Sigmoid colon (tissue), 6 donors: ENCODE measurements at regions not wholly inside any gene's neighbourhood (a gene's known extent, or its start where the extent isn't known, plus 50 kb on each side); places are given as distances from the start of the nearest gene placed in this dataset.

Experiments
- DNase-seq: peaks from one replicate; pipeline ENCODE4 v3.0.0-alpha.2; 2019
- H3K27ac ChIP-seq, 4 donors: fragments of 200-600 bp; sonication (generic); one replicate each; pipeline ENCODE4 v1.5.1; 2016 to 2019; ENCODE audit warnings: mild to moderate bottlenecking in 1 of 4
- H3K27me3 ChIP-seq, 3 donors: fragments of 200-600 bp; sonication (generic); one replicate each; pipeline ENCODE4 v1.5.1; 2019; ENCODE audit warnings: mild to moderate bottlenecking in 1 of 3
- H3K36me3 ChIP-seq, 4 donors: fragments of 200-600 bp; sonication (generic); one replicate each; pipeline ENCODE4 v1.5.1; 2016 to 2019
- H3K4me1 ChIP-seq, 4 donors: fragments of 200-600 bp; sonication (generic); one replicate each; pipeline ENCODE4 v1.5.1; 2017 to 2019
- H3K4me3 ChIP-seq, 4 donors: fragments of 200-600 bp; sonication (generic); one replicate each; pipeline ENCODE4 v1.5.1; 2017 to 2019; ENCODE audit warnings: mild to moderate bottlenecking in 2 of 4, moderate library complexity in 1 of 4
- H3K9me3 ChIP-seq, 4 donors: fragments of 200-600 bp in 3 of 4; sonication (generic) in 3 of 4; one replicate each; pipeline versions ENCODE4 v1.5.1 to v1.6.1; 2013 to 2019
- EP300 ChIP-seq, 4 donors: sonication (generic); formaldehyde crosslinking; IDR thresholded peaks; one replicate each; pipeline ENCODE4 v1.6.1; 2017; ENCODE audit warnings: antibody characterized with exemption in 4 of 4
- POLR2A ChIP-seq, 2 donors: fragments of 450-650 bp; IDR thresholded peaks; one replicate each; pipeline ENCODE4 v1.6.1; 2016; ENCODE audit warnings: antibody characterized with exemption in 2 of 2, mild to moderate bottlenecking in 2 of 2, moderate library complexity in 2 of 2
- POLR2AphosphoS5 ChIP-seq, 4 donors: sonication (generic); formaldehyde crosslinking; IDR thresholded peaks; one replicate each; pipeline ENCODE4 v1.6.1; 2017; ENCODE audit warnings: antibody characterized with exemption in 4 of 4
- WGBS, 2 donors: extraction: QIAGEN DNeasy Blood & Tissue Kit; methylation state at CpG; one replicate each; pipeline ENCODE4 v1.1.7; 2013; 5-methylcytosine and 5-hydroxymethylcytosine counted together
- intact Hi-C: fragments of 100-400 bp; cut with DNase I; formaldehyde crosslinking; loops from one replicate; pipeline ENCODE4 v1.15.1; 2023
- TF ChIP-seq, protein P1 (sequence below), 4 experiments: fragments of 450-650 bp in 3 of 4; fragments of 200-600 bp in 1 of 4; IDR thresholded peaks; one replicate each; pipeline ENCODE4 v1.5.1; 2016 to 2019; ENCODE audit warnings: antibody characterized with exemption in 4 of 4, mild to moderate bottlenecking in 3 of 4, moderate library complexity in 2 of 4
- donor health status: healthy with polysubstance abuse.
- donor health status: healthy.

DNA sequence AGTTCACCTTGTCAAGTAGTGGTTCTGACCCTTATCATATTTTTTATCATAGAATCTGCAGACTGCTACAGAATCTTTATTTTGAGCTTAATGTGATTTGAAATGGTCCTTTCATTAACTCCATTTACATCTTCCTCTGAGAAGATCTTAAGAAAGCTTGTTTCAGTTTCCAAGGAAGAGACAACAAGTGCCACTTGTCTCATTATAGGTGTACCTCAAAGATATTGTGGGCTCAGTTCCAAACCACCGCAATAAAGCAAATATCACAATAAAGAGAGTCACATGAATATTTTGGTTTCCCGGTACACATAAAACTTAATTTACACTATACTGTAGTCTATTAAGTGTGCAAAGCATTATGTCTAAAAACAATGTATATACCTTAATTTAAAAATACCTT, 66.4 kb upstream of the ATXN1 start:
- intact Hi-C loops, result no loop called here
- WGBS, 2 donors, result 13 to 45% methylated on average over 2 of the region's 2 CpGs
- H3K9me3 ChIP-seq, result no peaks in the 10 kb centered on the region
- no peak for TF ChIP-seq EP300 (IDR thresholded peaks at IDR 0.05)
- TF ChIP-seq POLR2AphosphoS5 (IDR thresholded peaks at IDR 0.05), result no peak
- TF ChIP-seq, protein P1, sequence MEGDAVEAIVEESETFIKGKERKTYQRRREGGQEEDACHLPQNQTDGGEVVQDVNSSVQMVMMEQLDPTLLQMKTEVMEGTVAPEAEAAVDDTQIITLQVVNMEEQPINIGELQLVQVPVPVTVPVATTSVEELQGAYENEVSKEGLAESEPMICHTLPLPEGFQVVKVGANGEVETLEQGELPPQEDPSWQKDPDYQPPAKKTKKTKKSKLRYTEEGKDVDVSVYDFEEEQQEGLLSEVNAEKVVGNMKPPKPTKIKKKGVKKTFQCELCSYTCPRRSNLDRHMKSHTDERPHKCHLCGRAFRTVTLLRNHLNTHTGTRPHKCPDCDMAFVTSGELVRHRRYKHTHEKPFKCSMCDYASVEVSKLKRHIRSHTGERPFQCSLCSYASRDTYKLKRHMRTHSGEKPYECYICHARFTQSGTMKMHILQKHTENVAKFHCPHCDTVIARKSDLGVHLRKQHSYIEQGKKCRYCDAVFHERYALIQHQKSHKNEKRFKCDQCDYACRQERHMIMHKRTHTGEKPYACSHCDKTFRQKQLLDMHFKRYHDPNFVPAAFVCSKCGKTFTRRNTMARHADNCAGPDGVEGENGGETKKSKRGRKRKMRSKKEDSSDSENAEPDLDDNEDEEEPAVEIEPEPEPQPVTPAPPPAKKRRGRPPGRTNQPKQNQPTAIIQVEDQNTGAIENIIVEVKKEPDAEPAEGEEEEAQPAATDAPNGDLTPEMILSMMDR (IDR thresholded peaks at IDR 0.05), result no peak
- no peak for TF ChIP-seq POLR2A (IDR thresholded peaks at IDR 0.05)
- H3K36me3 ChIP-seq, result no peaks in the 10 kb centered on the region
- DNase-seq, result no peak
- no peaks in the 10 kb centered on the region for H3K27me3 ChIP-seq
- no peaks in the 10 kb centered on the region for H3K4me1 ChIP-seq
- no peak overlapping the region for H3K27ac ChIP-seq
- no peak overlapping the region for H3K4me3 ChIP-seq

DNA sequence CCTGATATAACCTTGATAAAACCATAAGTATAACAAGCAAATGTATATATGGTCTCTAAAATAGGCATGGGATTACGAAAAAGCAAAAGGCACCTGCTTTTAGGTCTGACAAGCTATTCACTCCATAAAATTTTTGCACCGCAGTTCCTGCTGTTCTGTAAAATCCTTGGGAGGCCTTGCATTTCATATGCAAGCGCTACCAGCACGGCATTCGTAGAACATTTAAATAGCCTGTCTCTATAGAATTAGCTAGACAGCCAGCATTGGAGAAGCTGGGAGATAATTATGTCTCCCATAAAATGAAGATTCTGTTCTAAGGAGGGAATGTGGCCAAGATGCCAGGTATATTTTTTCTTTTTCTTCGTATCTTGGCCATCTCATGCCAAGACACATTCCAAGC, 64.5 kb upstream of the ATXN1 start:
- no peaks in the 10 kb centered on the region for H3K36me3 ChIP-seq
- no peak for DNase-seq
- H3K27me3 ChIP-seq, result no peaks in the 10 kb centered on the region
- H3K4me3 ChIP-seq, result no peak overlapping the region
- TF ChIP-seq POLR2AphosphoS5 (IDR thresholded peaks at IDR 0.05), result no peak
- no peak for TF ChIP-seq EP300 (IDR thresholded peaks at IDR 0.05)
- TF ChIP-seq, protein P1 (IDR thresholded peaks at IDR 0.05), result no peak
- no peak for TF ChIP-seq POLR2A (IDR thresholded peaks at IDR 0.05)
- intact Hi-C loops, result no loop called here
- no peak overlapping the region for H3K27ac ChIP-seq
- 94 to 96% methylated on average over 6 of the region's 6 CpGs for WGBS, 2 donors
- no peaks in the 10 kb centered on the region for H3K4me1 ChIP-seq
- no peaks in the 10 kb centered on the region for H3K9me3 ChIP-seq

DNA sequence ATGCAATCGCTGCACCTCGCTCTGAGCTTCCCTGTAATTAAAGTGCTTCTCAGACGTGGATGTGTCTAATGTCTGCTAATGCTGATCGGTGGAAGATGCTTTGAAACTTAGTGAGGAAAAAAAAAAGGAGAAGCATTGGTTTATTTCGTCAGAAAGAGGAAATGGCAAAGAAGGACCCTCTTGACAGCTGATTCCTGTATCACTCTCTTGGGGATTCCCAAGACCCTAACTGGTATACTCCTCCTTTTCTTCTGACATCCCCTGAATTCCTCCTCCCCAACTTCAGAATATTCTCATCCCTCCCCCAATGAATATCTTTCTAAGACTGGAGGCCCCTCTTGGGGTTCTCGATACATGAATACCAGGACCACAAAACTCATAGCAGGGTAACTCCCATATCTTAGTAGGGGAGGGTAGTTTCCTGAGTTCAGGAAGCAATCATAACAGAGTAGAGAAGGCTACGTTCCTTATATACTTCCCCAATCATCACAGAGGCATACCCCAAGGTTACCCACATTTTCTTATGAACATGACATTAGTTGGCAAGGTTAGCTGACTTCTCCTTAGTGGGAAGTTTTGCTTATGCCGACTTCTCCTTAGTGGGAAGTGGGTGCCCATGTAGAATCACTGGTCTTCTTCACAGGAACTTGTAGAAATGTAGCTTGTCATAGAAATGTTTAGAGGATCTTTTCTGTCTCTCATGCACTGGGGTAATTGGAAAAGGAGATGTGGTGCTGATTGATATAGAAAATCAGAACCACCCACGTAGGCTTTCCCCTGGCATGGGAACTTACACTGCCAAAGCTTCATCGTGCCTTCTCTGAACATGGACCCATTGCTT, 63.8 kb upstream of the ATXN1 start:
- 60 to 86% methylated on average over 10 of the region's 10 CpGs for WGBS, 2 donors
- no peaks in the 10 kb centered on the region for H3K27me3 ChIP-seq
- TF ChIP-seq EP300 (IDR thresholded peaks at IDR 0.05) (no peak), POLR2AphosphoS5 (IDR thresholded peaks at IDR 0.05) (no peak), POLR2A (IDR thresholded peaks at IDR 0.05) (no peak)
- TF ChIP-seq, protein P1 (IDR thresholded peaks at IDR 0.05), result no peak
- no peak overlapping the region for H3K4me3 ChIP-seq
- intact Hi-C loops, result no loop called here
- no peaks in the 10 kb centered on the region for H3K36me3 ChIP-seq
- no peaks in the 10 kb centered on the region for H3K4me1 ChIP-seq
- no peak for DNase-seq
- no peak overlapping the region for H3K27ac ChIP-seq
- H3K9me3 ChIP-seq, result no peaks in the 10 kb centered on the region

DNA sequence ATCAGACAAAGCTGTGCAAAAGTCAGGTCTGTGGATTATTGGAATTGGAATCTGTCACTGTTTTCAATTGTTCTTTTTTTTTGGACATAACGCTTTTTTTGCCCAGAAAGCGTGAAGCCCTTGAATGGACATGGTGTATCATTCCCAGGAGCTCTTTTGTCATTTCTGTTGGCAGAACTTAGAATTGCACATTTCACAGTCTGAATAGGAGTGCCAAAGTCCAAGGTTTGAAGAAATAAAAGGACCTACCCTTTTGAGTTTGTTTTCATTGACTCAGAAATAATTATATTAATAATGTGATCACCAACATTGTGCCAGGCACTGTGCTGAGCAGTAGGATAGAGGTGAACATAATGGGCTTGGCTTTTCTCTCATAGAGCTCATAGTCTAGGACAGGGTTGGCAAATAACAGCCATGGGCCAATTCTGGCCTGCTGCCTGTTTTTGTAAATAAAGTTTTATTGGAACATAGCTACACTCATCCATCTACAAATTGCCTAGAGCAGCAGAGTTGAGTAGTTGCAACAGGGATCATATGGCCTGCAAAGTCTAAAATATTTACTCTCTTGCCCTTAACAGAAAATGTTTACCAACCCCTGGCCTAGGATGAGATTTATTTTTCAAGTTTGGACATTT, 62.6 kb upstream of the ATXN1 start:
- DNase-seq, result no peak
- TF ChIP-seq POLR2AphosphoS5 (IDR thresholded peaks at IDR 0.05) (no peak), POLR2A (IDR thresholded peaks at IDR 0.05) (no peak), EP300 (IDR thresholded peaks at IDR 0.05) (no peak)
- TF ChIP-seq, protein P1 (IDR thresholded peaks at IDR 0.05), result no peak
- Histone ChIP-seq H3K36me3 (no peaks in the 10 kb centered on the region), H3K27me3 (no peaks in the 10 kb centered on the region), H3K9me3 (no peaks in the 10 kb centered on the region), H3K4me1 (no peaks in the 10 kb centered on the region), H3K4me3 (no peak overlapping the region), H3K27ac (no peak overlapping the region)
- intact Hi-C loops, result no loop called here
- WGBS, 2 donors, result 94 to 96% methylated on average over 2 of the region's 2 CpGs
